Neuronal stem cell (in vitro differentiated cells): ENCODE measurements at regions not wholly inside any gene's neighbourhood (a gene's known extent, or its start where the extent isn't known, plus 50 kb on each side); places are given as distances from the start of the nearest gene placed in this dataset.
A peak's percentile ranks its signal among the peaks of the same experiment; 100 is the strongest.

Experiments
- DNase-seq: peaks from one replicate; pipeline ENCODE4 v3.0.0-alpha.2; 2013; ENCODE audit warnings: low spot score
- H2AFZ ChIP-seq: one replicate; pipeline ENCODE4 v1.6.1; 2013; ENCODE audit warnings: mild to moderate bottlenecking, low read length, inconsistent platforms
- H2AK5ac ChIP-seq: 2 replicates; pipeline ENCODE4 v1.6.1; 2013; ENCODE audit warnings: low read depth, mild to moderate bottlenecking, inconsistent platforms, low read length, moderate library complexity, mixed read lengths
- H2BK120ac ChIP-seq: 2 replicates; pipeline ENCODE4 v1.6.1; 2013; ENCODE audit warnings: low read depth, mild to moderate bottlenecking, inconsistent platforms, low read length, moderate library complexity, mixed read lengths
- H2BK12ac ChIP-seq: one replicate; pipeline ENCODE4 v1.6.1; 2013; ENCODE audit warnings: low read length, inconsistent platforms
- H2BK15ac ChIP-seq: 2 replicates; pipeline ENCODE4 v1.6.1; 2013; ENCODE audit warnings: mild to moderate bottlenecking, low read length, inconsistent platforms, mixed read lengths
- H2BK5ac ChIP-seq: one replicate; pipeline ENCODE4 v1.6.1; 2013; ENCODE audit warnings: inconsistent platforms, mild to moderate bottlenecking, low read length, moderate library complexity
- H3K14ac ChIP-seq: one replicate; pipeline ENCODE4 v1.6.1; 2013; ENCODE audit warnings: low read length, inconsistent platforms
- H3K18ac ChIP-seq: 2 replicates; pipeline ENCODE4 v1.6.1; 2013; ENCODE audit warnings: low read length, inconsistent platforms
- H3K23ac ChIP-seq: 2 replicates; pipeline ENCODE4 v1.6.1; 2013; ENCODE audit warnings: low read depth, mild to moderate bottlenecking, mixed read lengths, low read length, inconsistent platforms; ENCODE audit not compliant: poor library complexity
- H3K27ac ChIP-seq: replicated peaks from 3 replicates; pipeline ENCODE4 v1.5.1; 2013; ENCODE audit warnings: low read length, inconsistent platforms
- H3K27me3 ChIP-seq, 3 experiments: 2 replicates each; pipeline ENCODE4 v1.6.1; 2013; ENCODE audit warnings: low read length in 3 of 3, mild to moderate bottlenecking in 2 of 3, inconsistent platforms in 1 of 3, low read depth in 1 of 3, mixed read lengths in 1 of 3, moderate library complexity in 1 of 3; ENCODE audit not compliant: control insufficient read depth in 3 of 3, insufficient read depth in 3 of 3
- H3K36me3 ChIP-seq, 2 donors: replicated peaks in 1 of 2; 2 replicates each; pipeline ENCODE4 v1.6.1; 2013; ENCODE audit warnings: low read length in 2 of 2; ENCODE audit not compliant: control insufficient read depth in 2 of 2, insufficient read depth in 2 of 2
- H3K4ac ChIP-seq: 2 replicates; pipeline ENCODE4 v1.6.1; 2013; ENCODE audit warnings: inconsistent platforms, mild to moderate bottlenecking, low read length, moderate library complexity
- H3K4me1 ChIP-seq, 2 donors: 1 replicate in 1 of 2; 2 replicates in 1 of 2; pipeline ENCODE4 v1.6.1; 2013; ENCODE audit warnings: low read length in 2 of 2, low read depth in 1 of 2; ENCODE audit not compliant: control insufficient read depth in 2 of 2, insufficient read depth in 1 of 2
- H3K4me2 ChIP-seq: one replicate; pipeline ENCODE4 v1.6.1; 2013; ENCODE audit warnings: mild to moderate bottlenecking, low read length, inconsistent platforms; ENCODE audit not compliant: insufficient read depth, poor library complexity, severe bottlenecking
- H3K4me3 ChIP-seq, 2 donors: 2 replicates each; pipeline ENCODE4 v1.5.1; 2013; ENCODE audit warnings: low read length in 2 of 2, mild to moderate bottlenecking in 2 of 2, inconsistent platforms in 1 of 2, moderate library complexity in 1 of 2
- H3K79me1 ChIP-seq: one replicate; pipeline ENCODE4 v1.6.1; 2013; ENCODE audit warnings: low read depth, mild to moderate bottlenecking, inconsistent platforms, low read length, moderate library complexity
- H3K9ac ChIP-seq: one replicate; pipeline ENCODE4 v1.6.1; 2013; ENCODE audit warnings: mild to moderate bottlenecking, low read depth, low read length, inconsistent platforms; ENCODE audit not compliant: poor library complexity
- H3K9me3 ChIP-seq, 2 donors: replicated peaks in 1 of 2; 2 replicates each; pipeline versions ENCODE3 to v1.6.1; 2013; ENCODE audit warnings: low read length in 2 of 2, mild to moderate bottlenecking in 2 of 2, inconsistent platforms in 1 of 2, low read depth in 1 of 2, mixed read lengths in 1 of 2, moderate library complexity in 1 of 2; ENCODE audit not compliant: control insufficient read depth in 2 of 2, insufficient read depth in 1 of 2
- H4K8ac ChIP-seq: one replicate; pipeline ENCODE4 v1.6.1; 2013; ENCODE audit warnings: low read depth, mild to moderate bottlenecking, inconsistent platforms, low read length, moderate library complexity
- H4K91ac ChIP-seq: one replicate; pipeline ENCODE4 v1.6.1; 2013; ENCODE audit warnings: low read length, low read depth, mild to moderate bottlenecking, inconsistent platforms; ENCODE audit not compliant: poor library complexity
- WGBS, 2 donors: extraction: QIAGEN DNeasy Blood & Tissue Kit; methylation state at CpG; one replicate each; pipeline ENCODE4 v1.1.7; 2013; ENCODE audit warnings: missing lambda C conversion rate in 2 of 2, mixed read lengths in 1 of 2; ENCODE audit not compliant: insufficient read length in 2 of 2, insufficient replicate concordance in 1 of 2; ENCODE audit errors: extremely low coverage in 2 of 2; 5-methylcytosine and 5-hydroxymethylcytosine counted together

- peaks cover 0 to 8% of the 10 kb centered on the region in 2 donors for H3K9me3 ChIP-seq
- peak overlapping the region; percentile 4 for H2AFZ ChIP-seq
- H3K4me1 ChIP-seq = peaks cover 0 to 7% of the 10 kb centered on the region in 2 donors
- H2BK120ac ChIP-seq = no peak overlapping the region
- no peak overlapping the region for H3K27ac ChIP-seq
- H2AK5ac ChIP-seq = no peak overlapping the region
- H4K91ac ChIP-seq = no peak overlapping the region
- H3K23ac ChIP-seq = no peak overlapping the region
- H3K18ac ChIP-seq = no peak overlapping the region
- no peaks in the 10 kb centered on the region for H3K36me3 ChIP-seq
- no CpG with 5 or more reads among the region's 2 CpGs for WGBS, 2 donors
- H2BK15ac ChIP-seq = no peak overlapping the region
- no peak overlapping the region for H2BK5ac ChIP-seq
- no peaks in the 10 kb centered on the region for H3K79me1 ChIP-seq
- H3K4me2 ChIP-seq = no peak overlapping the region
- DNase-seq = no peak
- H3K4me3 ChIP-seq = no peak overlapping the region
- H3K9ac ChIP-seq = no peak overlapping the region
- no peak overlapping the region for H4K8ac ChIP-seq
- H3K14ac ChIP-seq = no peak overlapping the region
- H2BK12ac ChIP-seq = no peak overlapping the region
- no peak overlapping the region for H3K4ac ChIP-seq
- no peaks in the 10 kb centered on the region for H3K27me3 ChIP-seq
These were observed 796.8 kb upstream of the KLHL1 start for GRCh38 chr13:70905035-70905434.

GRCh38 chr13:70896136-70896535 lies 787.9 kb upstream of the KLHL1 start:
- peaks cover 4 to 15% of the 10 kb centered on the region in 2 donors for H3K4me1 ChIP-seq
- no peak overlapping the region for H3K23ac ChIP-seq
- no peak overlapping the region for H3K14ac ChIP-seq
- H3K36me3 ChIP-seq = no peaks in the 10 kb centered on the region
- no peak overlapping the region for H3K27ac ChIP-seq
- no peaks in the 10 kb centered on the region for H3K27me3 ChIP-seq
- H2BK15ac ChIP-seq = no peak overlapping the region
- H4K8ac ChIP-seq = no peak overlapping the region
- no peak overlapping the region for H3K9ac ChIP-seq
- H4K91ac ChIP-seq = no peak overlapping the region
- DNase-seq = no peak
- no peak overlapping the region for H2AK5ac ChIP-seq
- no peaks in the 10 kb centered on the region for H3K9me3 ChIP-seq
- no peak overlapping the region for H2AFZ ChIP-seq
- no peaks in the 10 kb centered on the region for H3K79me1 ChIP-seq
- no peak overlapping the region for H2BK120ac ChIP-seq
- H3K4me2 ChIP-seq = no peak overlapping the region
- H3K4me3 ChIP-seq = no peak overlapping the region
- H2BK12ac ChIP-seq = no peak overlapping the region
- H3K4ac ChIP-seq = no peak overlapping the region
- H2BK5ac ChIP-seq = no peak overlapping the region
- no peak overlapping the region for H3K18ac ChIP-seq

GRCh38 chr13:70895599-70895998 lies 787.3 kb upstream of the KLHL1 start:
- Histone ChIP-seq H2AFZ (peak overlapping the region; percentile 50), H2BK5ac (no peak overlapping the region), H3K27ac (no peak overlapping the region), H3K4ac (no peak overlapping the region), H2BK15ac (no peak overlapping the region), H3K27me3 (no peaks in the 10 kb centered on the region), H3K9ac (no peak overlapping the region), H3K18ac (no peak overlapping the region), H2BK12ac (no peak overlapping the region), H4K8ac (no peak overlapping the region), H3K79me1 (no peaks in the 10 kb centered on the region), H3K9me3 (no peaks in the 10 kb centered on the region), H2BK120ac (no peak overlapping the region), H4K91ac (no peak overlapping the region), H3K23ac (no peak overlapping the region), H3K36me3 (no peaks in the 10 kb centered on the region), H2AK5ac (no peak overlapping the region), H3K4me2 (no peak overlapping the region), H3K4me1 (peaks cover 4 to 15% of the 10 kb centered on the region in 2 donors), H3K4me3 (no peak overlapping the region), H3K14ac (no peak overlapping the region)
- WGBS, 2 donors = no CpG with 5 or more reads among the region's 3 CpGs
- DNase-seq = no peak

GRCh38 chr13:70894258-70894657 lies 786.0 kb upstream of the KLHL1 start:
- no CpG with 5 or more reads among the region's 1 CpG for WGBS, 2 donors
- no peak overlapping the region for H2BK5ac ChIP-seq
- peak overlapping the region; percentile 50 for H2AFZ ChIP-seq
- H3K36me3 ChIP-seq = no peaks in the 10 kb centered on the region
- no peaks in the 10 kb centered on the region for H3K9me3 ChIP-seq
- peaks cover 4 to 15% of the 10 kb centered on the region in 2 donors for H3K4me1 ChIP-seq
- H3K27ac ChIP-seq = no peak overlapping the region
- no peak overlapping the region for H3K18ac ChIP-seq
- no peak overlapping the region for H3K4me3 ChIP-seq
- no peak overlapping the region for H3K4ac ChIP-seq
- H2BK15ac ChIP-seq = no peak overlapping the region
- H2BK12ac ChIP-seq = no peak overlapping the region
- H2AK5ac ChIP-seq = no peak overlapping the region
- no peak overlapping the region for H4K8ac ChIP-seq
- H3K14ac ChIP-seq = no peak overlapping the region
- H2BK120ac ChIP-seq = no peak overlapping the region
- DNase-seq = no peak
- H3K27me3 ChIP-seq = no peaks in the 10 kb centered on the region
- H4K91ac ChIP-seq = no peak overlapping the region
- H3K4me2 ChIP-seq = no peak overlapping the region
- no peaks in the 10 kb centered on the region for H3K79me1 ChIP-seq
- no peak overlapping the region for H3K23ac ChIP-seq
- H3K9ac ChIP-seq = no peak overlapping the region
